Adipose tissue (tissue), 3 donors: ENCODE measurements at regions not wholly inside any gene's neighbourhood (a gene's known extent, or its start where the extent isn't known, plus 50 kb on each side); places are given as distances from the start of the nearest gene placed in this dataset.

Experiments used
- H3K27ac ChIP-seq: one replicate; pipeline ENCODE4 v1.5.1; 2013; ENCODE audit warnings: low read depth, low read length
- WGBS, 3 donors: extraction: QIAGEN DNeasy Blood & Tissue Kit; methylation state at CpG; one replicate each; pipeline ENCODE4 v1.1.7; 2013; 5-methylcytosine and 5-hydroxymethylcytosine counted together
- donor health status: healthy with polysubstance abuse.
- donor health status: Bipolar disorder and iron deficiency.
- donor health status: healthy.

GRCh38 chr9:87076825-87077224, 129.5 kb upstream of the GAS1 start:
- no peak overlapping the region for H3K27ac ChIP-seq
- 86 to 90% (median 87%) methylated on average over 2 of the region's 2 CpGs for WGBS, 3 donors

DNA sequence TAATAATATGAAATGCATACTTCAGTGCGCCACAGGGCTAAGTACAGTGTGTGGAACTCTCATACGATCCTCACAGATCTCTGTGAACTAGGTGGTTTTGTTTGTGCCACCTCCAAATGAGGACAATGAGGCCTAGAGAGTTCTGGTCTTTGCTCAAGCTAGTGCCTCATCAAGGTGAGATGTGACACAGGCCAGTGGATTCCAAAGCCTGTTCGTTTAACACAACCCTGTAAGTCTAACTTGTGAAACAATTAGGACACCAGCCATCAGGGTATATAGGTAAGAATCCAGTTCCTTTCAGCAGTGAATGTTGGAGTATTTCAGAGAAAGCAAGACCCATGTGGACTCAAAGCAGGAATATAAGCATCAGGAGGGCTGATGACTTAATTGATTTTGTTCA, 130.7 kb upstream of the GAS1 start:
- 92 to 93% (median 93%) methylated on average over 3 of the region's 3 CpGs for WGBS, 3 donors
- no peak overlapping the region for H3K27ac ChIP-seq

DNA sequence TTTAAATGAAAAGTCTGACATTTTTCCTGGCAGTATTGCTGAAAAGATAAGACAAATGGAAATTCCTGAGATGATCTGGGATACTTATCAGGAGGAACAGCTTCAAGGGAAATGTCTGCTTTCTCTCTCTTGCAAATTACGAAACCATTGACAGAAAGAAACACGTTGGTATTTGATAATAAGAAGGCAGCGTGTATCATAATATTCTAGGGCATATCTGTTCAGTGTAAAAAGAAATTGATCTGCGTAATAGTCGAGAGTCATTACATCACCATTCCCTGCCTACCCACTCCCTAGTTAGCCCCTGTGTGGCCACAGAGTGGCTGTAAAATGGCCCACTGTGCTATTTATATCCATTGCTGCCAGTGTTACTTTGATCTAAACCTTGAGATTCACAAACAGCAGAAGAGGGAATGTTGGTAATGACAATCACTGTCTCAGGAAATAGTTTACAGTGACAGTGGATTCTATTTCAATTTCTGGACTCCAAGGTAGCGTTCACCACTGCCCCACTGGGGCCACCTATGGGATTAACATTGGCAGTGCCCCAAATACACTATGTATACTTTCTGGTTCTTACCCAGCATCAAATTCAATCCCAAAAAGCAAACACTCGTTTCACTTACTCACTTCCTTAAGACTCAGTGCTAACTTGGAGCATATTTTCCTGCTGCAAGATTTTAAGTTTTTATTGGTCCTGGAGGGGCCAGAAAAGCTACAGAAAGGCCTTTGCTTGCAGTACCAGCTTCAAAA, 133.4 kb upstream of the GAS1 start:
- no peak overlapping the region for H3K27ac ChIP-seq
- 50 to 55% (median 51%) methylated on average over 7 of the region's 7 CpGs for WGBS, 3 donors

DNA sequence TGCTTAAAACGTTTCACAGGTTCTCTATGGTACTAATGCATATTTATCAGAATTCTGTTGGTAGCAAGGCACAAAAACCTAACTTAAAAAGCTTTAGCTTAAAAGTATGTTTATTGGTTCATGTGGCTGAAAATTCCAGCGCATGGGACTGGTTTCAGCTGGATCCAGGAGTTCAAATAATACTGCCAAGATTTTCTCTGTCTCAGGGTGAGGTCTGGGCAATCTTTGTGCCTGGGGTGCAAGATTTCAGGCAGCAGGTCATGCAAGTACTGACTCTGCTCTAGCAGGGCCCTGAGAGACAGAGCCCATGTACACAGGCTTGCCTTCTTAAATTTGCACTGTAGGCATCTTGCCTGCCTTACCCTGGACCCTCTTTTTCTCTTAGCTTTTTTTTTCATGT, 134.2 kb upstream of the GAS1 start:
- no peak overlapping the region for H3K27ac ChIP-seq

GRCh38 chr9:87083986-87084385, 136.7 kb upstream of the GAS1 start:
- WGBS, 3 donors, result 92 to 97% (median 95%) methylated on average over 13 of the region's 13 CpGs

More for the DNA sequence above, 134.2 kb upstream of the GAS1 start:
- 62 to 73% (median 65%) methylated on average over 2 of the region's 2 CpGs for WGBS, 3 donors

GRCh38 chr9:87084407-87084806, 137.1 kb upstream of the GAS1 start:
- 92 to 97% (median 96%) methylated on average over 12 of the region's 12 CpGs for WGBS, 3 donors
- H3K27ac ChIP-seq, result no peak overlapping the region

More at GRCh38 chr9:87083986-87084385, 136.7 kb upstream of the GAS1 start:
- H3K27ac ChIP-seq, result no peak overlapping the region

DNA sequence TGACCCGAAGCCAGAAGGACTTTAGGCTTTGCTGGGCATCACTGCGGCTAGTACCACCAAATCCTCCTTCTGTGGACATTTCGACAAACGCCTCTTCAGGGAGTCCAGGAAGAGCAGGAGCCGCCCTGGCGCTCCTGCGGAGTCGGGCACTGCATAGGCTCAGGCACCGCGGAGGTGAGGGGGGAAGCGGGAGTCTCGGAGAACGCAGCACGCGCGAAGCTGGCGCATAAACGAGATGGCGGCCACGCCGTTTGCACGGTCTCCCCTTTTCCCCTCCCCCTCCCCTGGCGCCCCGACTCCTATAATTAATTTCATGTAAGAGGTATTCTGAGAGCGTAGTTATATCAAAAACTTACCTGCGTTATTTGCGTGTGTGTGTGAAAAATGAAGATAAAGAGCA, 137.8 kb upstream of the GAS1 start:
- WGBS, 3 donors, result 93 to 96% (median 95%) methylated on average over 27 of the region's 27 CpGs
- H3K27ac ChIP-seq, result no peak overlapping the region

DNA sequence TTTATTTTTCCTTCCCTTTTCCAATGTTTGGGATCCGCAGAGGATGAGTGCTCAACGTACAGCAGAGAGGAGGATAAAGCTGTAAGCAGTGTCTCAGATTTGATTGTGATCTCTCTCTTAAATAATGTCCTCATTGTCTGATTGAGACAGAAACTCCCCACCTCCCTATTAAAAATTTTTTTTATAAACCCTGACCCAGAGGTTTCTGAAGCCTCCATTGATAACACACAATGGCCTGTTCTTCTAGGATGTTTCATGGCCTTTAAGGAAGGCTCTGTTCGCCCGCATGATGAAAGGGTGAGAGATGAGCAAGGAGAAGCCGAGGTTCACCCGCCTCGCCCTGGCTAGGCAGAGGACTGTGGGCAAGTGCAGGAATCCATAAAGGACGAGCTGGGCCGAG, 138.2 kb upstream of the GAS1 start:
- H3K27ac ChIP-seq, result no peak overlapping the region
- WGBS, 3 donors, result 78 to 88% (median 88%) methylated on average over 9 of the region's 9 CpGs

DNA sequence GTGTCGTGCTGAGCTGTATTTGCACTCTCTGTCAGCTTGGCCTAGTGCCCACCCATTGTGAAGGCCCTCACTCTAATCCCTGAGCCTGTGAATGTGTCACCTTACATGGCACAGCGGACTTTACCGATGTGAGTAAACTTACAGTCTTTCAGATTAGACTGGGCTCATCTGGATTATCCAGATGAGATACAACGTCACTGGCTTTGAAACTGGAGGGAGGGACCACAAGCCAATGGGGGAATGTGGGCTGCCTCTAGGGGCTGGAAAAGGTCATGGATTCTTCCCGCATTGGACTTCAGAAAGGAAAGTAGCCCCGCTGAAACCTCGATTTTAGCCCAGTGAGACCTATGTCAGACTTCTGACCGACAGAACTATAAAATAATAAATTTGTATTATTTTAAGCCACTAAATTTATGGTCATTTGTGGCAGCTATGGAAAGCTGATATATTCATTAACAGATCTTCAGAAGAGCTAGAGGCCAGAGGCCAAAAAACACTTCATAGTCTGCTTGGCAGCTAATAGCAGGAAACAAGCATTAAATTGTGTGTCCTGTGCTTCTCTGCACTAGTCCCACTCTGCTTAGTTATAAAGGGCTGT, 139.0 kb upstream of the GAS1 start:
- no peak overlapping the region for H3K27ac ChIP-seq
- 50 to 81% (median 57%) methylated on average over 8 of the region's 8 CpGs for WGBS, 3 donors

DNA sequence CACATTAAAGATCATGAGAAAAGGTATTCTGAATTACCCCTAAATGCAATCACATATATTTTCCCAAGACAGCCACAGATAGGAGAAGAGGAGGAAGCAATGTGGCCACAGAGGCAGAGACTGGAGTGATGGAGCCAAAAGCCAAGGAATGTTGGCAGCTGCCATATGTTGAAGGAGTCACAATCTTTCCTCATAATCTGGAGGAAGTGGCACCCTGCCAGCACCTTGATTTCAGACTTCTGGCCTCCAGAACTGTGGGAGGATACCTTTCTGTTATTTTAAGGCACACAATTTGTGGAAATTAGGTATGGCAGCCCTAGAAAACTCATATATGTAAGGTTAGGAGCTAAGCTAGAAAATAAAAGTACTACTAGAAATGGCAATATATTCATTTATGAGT, 139.9 kb upstream of the GAS1 start:
- no peak overlapping the region for H3K27ac ChIP-seq

DNA sequence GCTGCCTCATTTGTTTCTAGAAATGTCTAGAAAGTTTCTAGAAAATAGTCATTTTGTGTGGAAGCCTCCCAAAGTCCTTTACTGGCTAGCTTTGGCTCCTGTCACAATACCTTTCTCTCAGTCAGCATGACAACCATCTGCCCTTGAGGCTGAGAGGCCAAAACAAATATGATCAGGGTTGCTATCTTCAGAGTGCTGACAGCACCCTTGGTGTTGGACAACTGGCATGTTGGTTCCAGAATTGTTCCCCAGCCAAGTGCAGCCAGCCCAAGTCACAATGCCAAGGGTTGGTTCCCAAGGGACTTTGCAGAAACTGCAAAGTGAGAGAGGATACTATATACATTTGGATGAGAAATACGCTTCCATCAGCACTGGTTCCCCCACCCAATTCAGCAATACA, 140.9 kb upstream of the GAS1 start:
- H3K27ac ChIP-seq, result no peak overlapping the region

DNA sequence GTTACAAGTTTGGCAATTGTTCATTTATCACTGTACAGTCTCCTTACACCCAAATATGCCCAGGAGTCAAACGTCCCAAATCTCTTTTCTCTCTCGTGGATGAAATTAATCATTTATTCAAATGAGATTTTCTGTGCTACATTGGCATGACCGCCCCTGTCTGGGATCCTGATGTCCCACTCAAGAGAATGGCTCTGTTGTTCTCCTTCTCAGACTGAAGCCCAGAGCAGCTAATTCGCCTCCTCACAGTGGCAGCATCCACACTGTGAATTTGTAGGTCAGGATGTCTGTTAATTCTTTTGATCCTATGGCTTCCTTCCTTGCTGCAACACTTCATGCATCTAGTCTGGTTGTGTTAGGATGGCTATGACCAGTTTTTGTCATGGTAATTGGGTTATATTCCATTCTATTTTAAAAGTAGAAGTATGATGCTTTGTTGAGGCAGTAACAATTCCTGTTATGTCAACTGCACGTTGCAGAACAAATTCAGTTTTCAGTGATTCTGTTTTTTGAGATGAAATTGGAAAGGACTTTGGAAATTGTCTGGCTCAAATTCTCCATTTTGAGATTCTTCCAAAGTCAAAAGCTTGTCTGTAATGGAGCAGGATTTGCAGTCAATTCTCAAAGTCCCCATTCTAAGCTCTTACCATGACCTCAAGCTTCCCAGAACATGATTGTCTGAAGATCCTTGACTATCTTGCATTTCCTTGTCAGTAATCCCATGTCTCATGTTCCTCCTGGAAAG, 141.5 kb upstream of the GAS1 start:
- 60 to 76% (median 72%) methylated on average over 5 of the region's 5 CpGs for WGBS, 3 donors

More for the DNA sequence above, 140.9 kb upstream of the GAS1 start:
- 79 to 95% (median 83%) methylated on average over 1 of the region's 1 CpG for WGBS, 3 donors

DNA sequence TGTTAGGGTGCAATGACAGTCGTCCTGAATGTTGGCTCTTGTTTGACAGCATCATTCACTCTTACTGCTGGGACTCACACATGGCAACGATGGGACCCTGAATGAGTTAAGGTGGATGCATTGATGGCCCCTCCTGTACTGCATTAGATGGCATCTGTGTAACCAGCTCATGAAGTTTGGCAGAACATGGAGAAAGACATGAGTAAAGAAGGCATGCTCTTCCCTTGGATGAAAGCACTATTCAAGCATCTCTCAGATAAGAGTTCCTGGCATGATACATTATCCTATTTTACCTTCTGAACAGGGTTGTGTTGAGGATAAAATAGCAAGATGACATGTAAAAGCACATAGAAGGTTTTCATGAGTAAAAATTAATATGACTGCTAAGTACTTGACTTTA, 142.2 kb upstream of the GAS1 start:
- no peak overlapping the region for H3K27ac ChIP-seq
- 41 to 62% (median 59%) methylated on average over 2 of the region's 2 CpGs for WGBS, 3 donors

More for the DNA sequence above, 141.5 kb upstream of the GAS1 start:
- no peak overlapping the region for H3K27ac ChIP-seq

GRCh38 chr9:87089929-87090328, 142.6 kb upstream of the GAS1 start:
- H3K27ac ChIP-seq, result no peak overlapping the region

- 80 to 95% (median 91%) methylated on average over 3 of the region's 3 CpGs for WGBS, 3 donors
- H3K27ac ChIP-seq, result no peak overlapping the region
Observed at GRCh38 chr9:87093777-87094176, 146.5 kb upstream of the GAS1 start.

- WGBS, 3 donors, result 54 to 89% (median 88%) methylated on average over 5 of the region's 5 CpGs
- no peak overlapping the region for H3K27ac ChIP-seq
Observed at GRCh38 chr9:87095951-87096350, 148.6 kb upstream of the GAS1 start.

DNA sequence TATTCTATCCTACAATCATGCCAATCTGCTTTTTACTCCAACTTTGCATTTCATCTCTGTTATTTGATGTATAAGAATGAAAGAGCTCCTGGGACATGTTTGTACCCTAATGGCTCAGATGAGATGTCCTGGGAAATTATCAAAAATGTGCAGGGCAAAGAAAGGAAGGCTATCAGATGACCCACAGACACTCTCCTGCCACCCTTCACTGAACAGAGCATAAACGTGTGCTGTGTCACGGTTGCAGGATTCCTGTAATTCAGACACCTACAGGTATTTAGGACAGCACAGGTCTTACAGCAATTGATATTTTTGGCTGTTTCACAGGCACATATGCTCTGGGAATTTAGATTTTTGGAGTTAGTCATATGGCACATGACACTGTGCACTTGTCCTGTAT, 149.2 kb upstream of the GAS1 start:
- 87 to 92% (median 88%) methylated on average over 2 of the region's 2 CpGs for WGBS, 3 donors
- H3K27ac ChIP-seq, result no peak overlapping the region

DNA sequence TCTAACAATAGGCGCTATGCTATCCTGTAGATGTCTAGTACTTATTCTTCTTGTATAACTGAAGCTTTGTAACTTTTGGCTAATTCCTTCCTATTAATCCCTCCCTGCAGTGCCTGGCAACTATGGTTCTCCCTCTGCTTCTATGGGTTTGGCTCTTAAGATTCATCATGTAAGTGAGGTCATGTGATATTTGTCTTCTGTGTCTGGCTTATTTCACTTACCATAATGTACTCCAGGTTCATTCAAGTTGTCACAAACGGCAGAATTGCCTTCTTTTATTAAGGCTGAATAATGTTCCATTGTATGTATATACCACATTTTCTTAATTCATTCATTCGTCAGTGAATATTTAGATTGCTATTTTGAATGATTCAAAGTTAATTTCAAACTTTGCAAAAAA, 149.9 kb upstream of the GAS1 start:
- WGBS, 3 donors, result 81 to 88% (median 81%) methylated on average over 3 of the region's 3 CpGs
- no peak overlapping the region for H3K27ac ChIP-seq

DNA sequence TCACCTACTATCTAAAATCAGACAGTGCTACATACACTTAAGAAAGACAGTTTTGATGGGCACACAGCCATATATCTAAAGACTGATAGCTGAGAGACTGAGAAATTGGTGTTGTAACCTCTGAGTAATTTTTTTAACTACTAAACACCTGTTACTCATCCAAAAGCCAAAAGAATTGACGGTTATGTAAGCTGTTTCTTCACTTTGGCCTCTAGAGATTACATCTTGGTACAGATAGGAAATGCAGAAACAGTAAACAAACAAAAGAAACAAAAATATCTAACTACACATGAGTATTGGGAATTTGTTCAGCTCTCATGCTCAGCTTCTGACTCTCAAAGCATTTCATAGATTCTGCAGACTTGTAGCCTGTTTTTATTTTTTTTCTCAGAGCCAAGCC, 152.1 kb upstream of the GAS1 start:
- 41 to 63% (median 49%) methylated on average over 1 of the region's 1 CpG for WGBS, 3 donors
- no peak overlapping the region for H3K27ac ChIP-seq

- H3K27ac ChIP-seq, result no peak overlapping the region
- 11 to 17% (median 17%) methylated on average over 1 of the region's 1 CpG for WGBS, 3 donors
Observed at GRCh38 chr9:87100001-87100400, 152.7 kb upstream of the GAS1 start.
